HCT116 (cell line): ENCODE measurements at regions not wholly inside any gene's neighbourhood (a gene's known extent, or its start where the extent isn't known, plus 50 kb on each side); places are given as distances from the start of the nearest gene placed in this dataset.

Experiments used
- ATAC-seq: fragments of 200-7000 bp; cut with Tn5 transposase; 2 replicates; pipeline ENCODE4 v1.9.1; 2020; ENCODE audit warnings: mild to moderate bottlenecking, moderate library complexity
- BruUV-seq: library from RNA; stranded (reverse); fragments of 400-500 nt; replicated peaks from 2 replicates; lab custom pipeline; 2021; lab: Mats Ljungman, UMichigan
- CTCF ChIA-PET: fragments of 300-600 bp; sonication (Branson Sonifier 250); formaldehyde crosslinking; loops from one replicate; lab custom pipeline; 2021; ENCODE audit warnings: antibody characterized with exemption; lab: Charles Lee
- POLR2A ChIA-PET: fragments of 300-600, 350-600 bp; sonication (Branson Sonifier 250); formaldehyde crosslinking; loops from one replicate; lab custom pipeline; 2021; ENCODE audit warnings: antibody characterized with exemption; lab: Charles Lee
- RAD21 ChIA-PET, 2 experiments: fragments of 300-600 bp; sonication (Branson Sonifier 250); formaldehyde crosslinking; loops; one replicate each; lab custom pipeline; 2023; ENCODE audit warnings: low total read pairs in 2 of 2; ENCODE audit not compliant: uncharacterized antibody in 2 of 2, unreplicated experiment in 2 of 2, low non-redundant PET in 1 of 2; lab: Charles Lee
- DNase-seq: peaks from one replicate; pipeline ENCODE4 v3.0.0-alpha.2; 2010; ENCODE audit warnings: low read depth, low spot score
- H2AFZ ChIP-seq: fragments of 200-600 bp; shearing (Covaris generic), sonication (generic); 2 replicates; pipeline ENCODE4 v1.6.1; 2017; ENCODE audit warnings: low read depth, mixed run types, mixed read lengths, antibody characterized with exemption, low read length; ENCODE audit not compliant: poor library complexity, severe bottlenecking
- H3K27ac ChIP-seq: 2 replicates; pipeline ENCODE4 v1.5.1; 2012; ENCODE audit warnings: low read depth, low read length
- H3K27me3 ChIP-seq: fragments of 200-600 bp; sonication (generic); 2 replicates; pipeline ENCODE4 v1.6.1; 2016; ENCODE audit warnings: mixed run types, low read length, mixed read lengths; ENCODE audit not compliant: insufficient read depth
- H3K36me3 ChIP-seq, 2 experiments: fragments of 200-500 bp in 1 of 2; fragments of 200-600 bp in 1 of 2; sonication (Bioruptor generic) in 1 of 2; sonication (generic) in 1 of 2; 2 replicates each; pipeline versions ENCODE4 v1.5.1 to v1.6.1; 2014 to 2016; ENCODE audit warnings: low read length in 2 of 2, inconsistent platforms in 1 of 2, mixed read lengths in 1 of 2, mixed run types in 1 of 2; ENCODE audit not compliant: insufficient read depth in 2 of 2, control insufficient read depth in 1 of 2
- H3K4me1 ChIP-seq, 2 experiments: fragments of 200-600 bp in 1 of 2; sonication (generic) in 1 of 2; 2 replicates each; pipeline versions ENCODE4 v1.5.1 to v1.6.1; 2012 to 2017; ENCODE audit warnings: low read length in 2 of 2, inconsistent platforms in 1 of 2, mild to moderate bottlenecking in 1 of 2, mixed read lengths in 1 of 2, mixed run types in 1 of 2, moderate library complexity in 1 of 2; ENCODE audit not compliant: insufficient read depth in 2 of 2, control insufficient read depth in 1 of 2
- H3K4me2 ChIP-seq: fragments of 200-600 bp; sonication (generic); 2 replicates; pipeline ENCODE4 v1.6.1; 2017; ENCODE audit warnings: mixed run types, low read length, mixed read lengths
- H3K4me3 ChIP-seq, 2 experiments: fragments of 200-600 bp in 1 of 2; sonication (generic) in 1 of 2; replicated peaks in 1 of 2; 2 replicates each; pipeline ENCODE4 v1.5.1; 2011 to 2016; ENCODE audit warnings: low read length in 2 of 2, control low read depth in 1 of 2, low read depth in 1 of 2, mild to moderate bottlenecking in 1 of 2, mixed read lengths in 1 of 2, mixed run types in 1 of 2
- H3K79me2 ChIP-seq: fragments of 200-600 bp; sonication (generic); 2 replicates; pipeline ENCODE4 v1.6.1; 2017; ENCODE audit warnings: mild to moderate bottlenecking, mixed run types, low read length, moderate library complexity, mixed read lengths; ENCODE audit not compliant: insufficient read depth
- H3K9ac ChIP-seq: fragments of 200-600 bp; sonication (generic); 2 replicates; pipeline ENCODE4 v1.6.1; 2016; ENCODE audit warnings: low read length, mixed read lengths
- H3K9me2 ChIP-seq: fragments of 200-600 bp; sonication (generic), shearing (Covaris generic); 2 replicates; pipeline ENCODE4 v1.6.1; 2017; ENCODE audit warnings: mixed run types, mild to moderate bottlenecking, moderate library complexity; ENCODE audit not compliant: insufficient read depth
- H3K9me3 ChIP-seq, 2 experiments: fragments of 200-500 bp in 1 of 2; fragments of 200-600 bp in 1 of 2; sonication (Bioruptor generic) in 1 of 2; sonication (generic) in 1 of 2; 2 replicates each; pipeline ENCODE4 v1.6.1; 2014 to 2017; ENCODE audit warnings: low read length in 2 of 2, mixed read lengths in 2 of 2, inconsistent platforms in 1 of 2, low read depth in 1 of 2, mild to moderate bottlenecking in 1 of 2, mixed run types in 1 of 2, moderate library complexity in 1 of 2; ENCODE audit not compliant: control insufficient read depth in 1 of 2, insufficient read depth in 1 of 2
- H4K20me1 ChIP-seq: fragments of 200-600 bp; sonication (generic), shearing (Covaris generic); 2 replicates; pipeline ENCODE4 v1.6.1; 2017; ENCODE audit warnings: mixed run types, mild to moderate bottlenecking, moderate library complexity; ENCODE audit not compliant: insufficient read depth
- CEBPB ChIP-seq: IDR thresholded peaks from 2 replicates; pipeline ENCODE4 v1.6.1; 2012; ENCODE audit warnings: low read depth
- EGR1 ChIP-seq: IDR thresholded peaks from 2 replicates; pipeline ENCODE4 v1.6.1; 2012; ENCODE audit warnings: low read depth
- EZH2phosphoT487 ChIP-seq: fragments of 200-600 bp; IDR thresholded peaks from 2 replicates; pipeline ENCODE4 v1.6.1; 2018; ENCODE audit warnings: antibody characterized with exemption, borderline replicate concordance
- FOSL1 ChIP-seq: IDR thresholded peaks from 2 replicates; pipeline ENCODE4 v1.6.1; 2012; ENCODE audit warnings: low read depth
- JUND ChIP-seq: IDR thresholded peaks from 2 replicates; pipeline ENCODE4 v1.6.1; 2012
- POLR2A ChIP-seq: IDR thresholded peaks from 2 replicates; pipeline ENCODE4 v1.7.0; 2011; ENCODE audit warnings: borderline replicate concordance; ENCODE audit not compliant: insufficient read depth, insufficient read length; ENCODE audit errors: extremely low read depth
- RAD21 ChIP-seq: IDR thresholded peaks from 2 replicates; pipeline ENCODE4 v1.6.1; 2012; ENCODE audit warnings: low read depth, mild to moderate bottlenecking
- REST ChIP-seq: IDR thresholded peaks from 2 replicates; pipeline ENCODE4 v1.6.1; 2012; ENCODE audit warnings: low read depth
- SIN3A ChIP-seq: IDR thresholded peaks from 2 replicates; pipeline ENCODE4 v1.6.1; 2012; ENCODE audit warnings: low read depth
- ZFX ChIP-seq: fragments of 450-650 bp; IDR thresholded peaks from 2 replicates; pipeline ENCODE4 v1.6.1; 2017
- intact Hi-C: fragments of 100-400 bp; cut with micrococcal nuclease; formaldehyde crosslinking; loops from 2 replicates; pipeline ENCODE4 v1.10.0; 2022
- TF ChIP-seq, protein P1 (sequence below): IDR thresholded peaks from 2 replicates; pipeline ENCODE4 v1.6.1; 2012
- TF ChIP-seq, protein P2 (sequence below), 3 experiments: fragments of 200-600 bp in 1 of 3; sonication (generic) in 1 of 3; IDR thresholded peaks in 2 of 3; conservative IDR thresholded peaks in 1 of 3; 2 replicates each; pipeline ENCODE4 v1.5.1; 2012 to 2017; ENCODE audit warnings: low read depth in 2 of 3, low read length in 2 of 3, antibody characterized with exemption in 1 of 3, borderline replicate concordance in 1 of 3, control low read depth in 1 of 3, mild to moderate bottlenecking in 1 of 3, mixed read lengths in 1 of 3, mixed run types in 1 of 3, moderate library complexity in 1 of 3; ENCODE audit not compliant: insufficient read depth in 1 of 3
- TF ChIP-seq, protein P3 (sequence below): IDR thresholded peaks from 2 replicates; pipeline ENCODE4 v1.6.1; 2011; ENCODE audit warnings: mild to moderate bottlenecking, low read length, moderate library complexity; ENCODE audit not compliant: insufficient replicate concordance; ENCODE audit errors: extremely low read depth

GRCh38 chr21:29470397-29470796 is 171.7 kb downstream of the BACH1 start (continued):
- TF ChIP-seq REST (no peak), RAD21 (no peak), JUND (no peak)
- TF ChIP-seq, protein P1, sequence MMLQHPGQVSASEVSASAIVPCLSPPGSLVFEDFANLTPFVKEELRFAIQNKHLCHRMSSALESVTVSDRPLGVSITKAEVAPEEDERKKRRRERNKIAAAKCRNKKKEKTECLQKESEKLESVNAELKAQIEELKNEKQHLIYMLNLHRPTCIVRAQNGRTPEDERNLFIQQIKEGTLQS: no peak

DNA sequence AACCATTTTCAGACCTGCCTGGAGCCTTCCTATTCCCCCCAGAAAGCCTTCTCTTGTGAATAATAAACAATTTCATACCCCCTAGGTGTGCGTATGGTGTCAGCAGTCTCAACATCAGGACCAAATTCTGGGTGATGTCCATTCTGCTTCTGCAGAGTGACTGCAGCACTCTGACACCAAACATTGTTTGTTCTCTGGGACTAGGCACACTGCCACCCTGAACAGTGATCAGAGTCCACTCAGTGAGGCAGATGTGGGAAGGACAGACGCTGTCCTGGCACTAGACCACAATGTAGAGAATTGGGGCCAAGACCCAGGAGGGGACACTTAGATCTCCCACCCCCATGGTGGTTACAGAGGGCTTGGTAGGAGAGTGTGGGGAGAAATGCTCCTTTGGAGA is 175.1 kb downstream of the BACH1 start:
- no peak for ATAC-seq
- CTCF ChIA-PET: no interaction called here
- Histone ChIP-seq H3K27me3 (no peaks in the 10 kb centered on the region), H3K4me2 (no peak overlapping the region), H3K4me1 (0 out of 4 replicates have a peak, but pooled peaks cover 4% of the 10 kb centered on the region in 2 experiments), H3K9me2 (no peaks in the 10 kb centered on the region), H2AFZ (no peak overlapping the region), H3K9ac (no peak overlapping the region), H4K20me1 (no peaks in the 10 kb centered on the region), H3K9me3 (no peaks in the 10 kb centered on the region), H3K27ac (no peak overlapping the region), H3K36me3 (no peaks in the 10 kb centered on the region), H3K79me2 (no peaks in the 10 kb centered on the region), H3K4me3 (no peak overlapping the region)
- no peak for DNase-seq
- RAD21 ChIA-PET: no interaction called here
- no TSS peak for BruUV-seq
- POLR2A ChIA-PET: no interaction called here
- intact Hi-C loops: no loop called here
- TF ChIP-seq, protein P2, sequence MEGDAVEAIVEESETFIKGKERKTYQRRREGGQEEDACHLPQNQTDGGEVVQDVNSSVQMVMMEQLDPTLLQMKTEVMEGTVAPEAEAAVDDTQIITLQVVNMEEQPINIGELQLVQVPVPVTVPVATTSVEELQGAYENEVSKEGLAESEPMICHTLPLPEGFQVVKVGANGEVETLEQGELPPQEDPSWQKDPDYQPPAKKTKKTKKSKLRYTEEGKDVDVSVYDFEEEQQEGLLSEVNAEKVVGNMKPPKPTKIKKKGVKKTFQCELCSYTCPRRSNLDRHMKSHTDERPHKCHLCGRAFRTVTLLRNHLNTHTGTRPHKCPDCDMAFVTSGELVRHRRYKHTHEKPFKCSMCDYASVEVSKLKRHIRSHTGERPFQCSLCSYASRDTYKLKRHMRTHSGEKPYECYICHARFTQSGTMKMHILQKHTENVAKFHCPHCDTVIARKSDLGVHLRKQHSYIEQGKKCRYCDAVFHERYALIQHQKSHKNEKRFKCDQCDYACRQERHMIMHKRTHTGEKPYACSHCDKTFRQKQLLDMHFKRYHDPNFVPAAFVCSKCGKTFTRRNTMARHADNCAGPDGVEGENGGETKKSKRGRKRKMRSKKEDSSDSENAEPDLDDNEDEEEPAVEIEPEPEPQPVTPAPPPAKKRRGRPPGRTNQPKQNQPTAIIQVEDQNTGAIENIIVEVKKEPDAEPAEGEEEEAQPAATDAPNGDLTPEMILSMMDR (IDR thresholded peaks at IDR 0.05 in 2 of 3, conservative IDR thresholded peaks at IDR 0.05 in 1 of 3; ENCODE audit: borderline replicate concordance in 1 of 3, insufficient read depth in 1 of 3, low read depth in 2 of 3, low read length in 2 of 3): no peak
- TF ChIP-seq EGR1 (no peak), POLR2A (no peak), RAD21 (no peak), EZH2phosphoT487 (no peak), REST (no peak), FOSL1 (no peak), CEBPB (no peak), ZFX (no peak), SIN3A (no peak)
- TF ChIP-seq, protein P3, sequence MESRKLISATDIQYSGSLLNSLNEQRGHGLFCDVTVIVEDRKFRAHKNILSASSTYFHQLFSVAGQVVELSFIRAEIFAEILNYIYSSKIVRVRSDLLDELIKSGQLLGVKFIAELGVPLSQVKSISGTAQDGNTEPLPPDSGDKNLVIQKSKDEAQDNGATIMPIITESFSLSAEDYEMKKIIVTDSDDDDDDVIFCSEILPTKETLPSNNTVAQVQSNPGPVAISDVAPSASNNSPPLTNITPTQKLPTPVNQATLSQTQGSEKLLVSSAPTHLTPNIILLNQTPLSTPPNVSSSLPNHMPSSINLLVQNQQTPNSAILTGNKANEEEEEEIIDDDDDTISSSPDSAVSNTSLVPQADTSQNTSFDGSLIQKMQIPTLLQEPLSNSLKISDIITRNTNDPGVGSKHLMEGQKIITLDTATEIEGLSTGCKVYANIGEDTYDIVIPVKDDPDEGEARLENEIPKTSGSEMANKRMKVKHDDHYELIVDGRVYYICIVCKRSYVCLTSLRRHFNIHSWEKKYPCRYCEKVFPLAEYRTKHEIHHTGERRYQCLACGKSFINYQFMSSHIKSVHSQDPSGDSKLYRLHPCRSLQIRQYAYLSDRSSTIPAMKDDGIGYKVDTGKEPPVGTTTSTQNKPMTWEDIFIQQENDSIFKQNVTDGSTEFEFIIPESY: no peak
- TF ChIP-seq, protein P1: no peak
